K562 (cell line): ENCODE measurements at regions not wholly inside any gene's neighbourhood (a gene's known extent, or its start where the extent isn't known, plus 50 kb on each side); places are given as distances from the start of the nearest gene placed in this dataset.

Experiments used
- ATAC-seq: fragments of 200-7000 bp; cut with Tn5 transposase; 3 replicates; pipeline ENCODE4 v1.9.1; 2020; ENCODE audit warnings: moderate library complexity
- BruUV-seq: library from RNA; stranded (reverse); fragments of 400-500 nt; replicated peaks from 2 replicates; lab custom pipeline; 2021; lab: Mats Ljungman, UMichigan
- CTCF ChIA-PET: fragments of 300-600 bp; formaldehyde crosslinking; extraction: SDS; loops from one replicate; lab custom pipeline; 2021; ENCODE audit warnings: low intra/inter-chr PET ratio; lab: Yijun Ruan, JAX
- POLR2A ChIA-PET: fragments of 300-600, 350-650 bp; sonication (Branson Sonifier 250); formaldehyde crosslinking; extraction: SDS; loops from one replicate; lab custom pipeline; 2021; ENCODE audit warnings: antibody characterized with exemption, inconsistent platforms; lab: Yijun Ruan, JAX
- DNase-seq, 4 experiments: peaks; one replicate each; pipeline versions ENCODE4 v3.0.0 to v3.0.0-alpha.2; 2011 to 2018; ENCODE audit warnings: low spot score in 3 of 4, mixed read lengths in 3 of 4; ENCODE audit errors: extremely low read depth in 1 of 4
- FAIRE-seq: peaks from 2 replicates; lab custom pipeline; 2011; peaks lifted over from hg19 to GRCh38; lab: Jason Lieb, UNC
- H2AFZ ChIP-seq: 2 replicates; pipeline ENCODE4 v1.6.0; 2011; ENCODE audit warnings: low read depth, low read length, control low read depth, inconsistent platforms
- H3K27ac ChIP-seq: fragments of 200-600 bp; 3 replicates; pipeline ENCODE4 v1.8.0; 2011; ENCODE audit warnings: low read depth, mild to moderate bottlenecking, control low read depth, inconsistent platforms, low read length, moderate library complexity, mixed read lengths; ENCODE audit errors: extremely low read depth
- H3K27me3 ChIP-seq, 2 experiments: fragments of 300-600 bp in 1 of 2; 2 replicates in 1 of 2; 3 replicates in 1 of 2; pipeline versions ENCODE4 v1.6.0 to v1.8.0; 2011; ENCODE audit warnings: inconsistent platforms in 2 of 2, low read length in 2 of 2, mild to moderate bottlenecking in 1 of 2, mixed read lengths in 1 of 2, moderate library complexity in 1 of 2; ENCODE audit not compliant: control insufficient read depth in 2 of 2, insufficient read depth in 2 of 2
- H3K36me3 ChIP-seq: fragments of 300-600 bp; 3 replicates; pipeline ENCODE4 v1.8.0; 2011; ENCODE audit warnings: mild to moderate bottlenecking, low read length, inconsistent platforms; ENCODE audit not compliant: control insufficient read depth, insufficient read depth
- H3K4me1 ChIP-seq, 2 experiments: fragments of 200-600 bp in 1 of 2; replicated peaks in 1 of 2; 2 replicates in 1 of 2; 3 replicates in 1 of 2; pipeline versions ENCODE4 v1.5.1 to v1.8.0; 2011; ENCODE audit warnings: inconsistent platforms in 2 of 2, low read length in 2 of 2, mild to moderate bottlenecking in 1 of 2, mixed read lengths in 1 of 2, moderate library complexity in 1 of 2; ENCODE audit not compliant: control insufficient read depth in 2 of 2, insufficient read depth in 2 of 2
- H3K4me2 ChIP-seq: 2 replicates; pipeline ENCODE4 v1.6.1; 2011; ENCODE audit warnings: low read length, control low read depth, inconsistent platforms, mixed read lengths; ENCODE audit not compliant: insufficient read depth
- H3K4me3 ChIP-seq: fragments of 200-600 bp; sonication (generic), shearing (Covaris generic); 2 replicates; pipeline ENCODE4 v1.5.1; 2016; ENCODE audit warnings: control low read depth, inconsistent platforms
- H3K79me2 ChIP-seq: fragments of 200-600 bp; 3 replicates; pipeline ENCODE4 v1.8.0; 2011; ENCODE audit warnings: low read length, inconsistent platforms; ENCODE audit not compliant: control insufficient read depth, insufficient read depth
- H3K9ac ChIP-seq, 2 experiments: 2 replicates each; pipeline versions ENCODE4 v1.6.0 to v1.6.1; 2011; ENCODE audit warnings: low read depth in 2 of 2, low read length in 2 of 2, control low read depth in 1 of 2, inconsistent platforms in 1 of 2, mild to moderate bottlenecking in 1 of 2, mixed read lengths in 1 of 2; ENCODE audit not compliant: insufficient read depth in 1 of 2
- H3K9me1 ChIP-seq: one replicate; pipeline ENCODE4 v1.6.0; 2011; ENCODE audit warnings: inconsistent platforms, mild to moderate bottlenecking, low read length, moderate library complexity; ENCODE audit not compliant: control insufficient read depth, insufficient read depth
- H3K9me3 ChIP-seq: replicated peaks from 2 replicates; pipeline ENCODE4 v1.5.1; 2011; ENCODE audit warnings: low read depth, low read length, inconsistent platforms; ENCODE audit not compliant: control insufficient read depth, insufficient read depth
- H4K20me1 ChIP-seq: replicated peaks from 2 replicates; pipeline ENCODE4 v1.6.1; 2011; ENCODE audit warnings: low read length, inconsistent platforms, mixed read lengths; ENCODE audit not compliant: control insufficient read depth, insufficient read depth
- BCLAF1 ChIP-seq, 2 experiments: fragments of 450-650 bp in 1 of 2; IDR thresholded peaks; 2 replicates each; pipeline ENCODE4 v1.6.1; 2011 to 2017; ENCODE audit warnings: low read depth in 2 of 2, antibody characterized with exemption in 1 of 2, borderline replicate concordance in 1 of 2, low read length in 1 of 2, mild to moderate bottlenecking in 1 of 2, mixed read lengths in 1 of 2; ENCODE audit not compliant: control insufficient read depth in 1 of 2
- CGGBP1 ChIP-seq: fragments of 250-450 bp; sonication (Bioruptor Pico); IDR thresholded peaks from 2 replicates; pipeline ENCODE4 v1.9.0; 2021; ENCODE audit warnings: mild to moderate bottlenecking
- CHD4 ChIP-seq: fragments of 200-600 bp; sonication (generic); IDR thresholded peaks from 3 replicates; pipeline ENCODE4 v1.6.1; 2012; ENCODE audit warnings: low read depth, mild to moderate bottlenecking, mixed read lengths, low read length, inconsistent platforms; ENCODE audit not compliant: insufficient read depth, insufficient replicate concordance, poor library complexity, severe bottlenecking
- DMBX1 ChIP-seq: fragments of 250-450 bp; sonication (Bioruptor Pico); IDR thresholded peaks from 2 replicates; pipeline ENCODE4 v1.8.0; 2022; ENCODE audit warnings: inconsistent platforms, mild to moderate bottlenecking, moderate library complexity, borderline replicate concordance
- EGR1 ChIP-seq: fragments of 450-650 bp; conservative IDR thresholded peaks from 2 replicates; pipeline ENCODE4 v1.6.1; 2017; ENCODE audit warnings: mild to moderate bottlenecking
- GATAD2B ChIP-seq: fragments of 450-650 bp; IDR thresholded peaks from 2 replicates; pipeline ENCODE4 v1.6.1; 2017; ENCODE audit warnings: mild to moderate bottlenecking, borderline replicate concordance
- SIRT6 ChIP-seq: IDR thresholded peaks from one replicate; pipeline ENCODE4 v1.6.1; 2012; ENCODE audit warnings: low read depth, mild to moderate bottlenecking, control low read depth, inconsistent platforms, low read length, moderate library complexity
- SOX6 ChIP-seq: fragments of 450-650 bp; IDR thresholded peaks from 2 replicates; pipeline ENCODE4 v1.6.1; 2014; ENCODE audit warnings: mild to moderate bottlenecking
- SPI1 ChIP-seq: IDR thresholded peaks from 2 replicates; pipeline ENCODE4 v1.6.1; 2011; ENCODE audit warnings: low read depth, low read length, control low read depth, borderline replicate concordance
- ZNF347 ChIP-seq: fragments of 450-650 bp; formaldehyde crosslinking; IDR thresholded peaks from 2 replicates; pipeline ENCODE4 v1.4.0; 2020; ENCODE audit warnings: low read depth, mild to moderate bottlenecking, moderate library complexity
- ZNF407 ChIP-seq: fragments of 450-650 bp; IDR thresholded peaks from 2 replicates; pipeline ENCODE4 v1.6.1; 2016; ENCODE audit warnings: low read depth
- WGBS: fragments of 100-300 bp; shearing (Covaris generic); methylation state at CpG from one replicate; pipeline ENCODE4 v1.1.6; 2016; ENCODE audit warnings: low coverage, mixed read lengths; ENCODE audit not compliant: insufficient coverage; ENCODE audit errors: missing lambda C conversion rate; 5-methylcytosine and 5-hydroxymethylcytosine counted together
- in situ Hi-C: fragments of 300-500 bp; cut with MboI; formaldehyde crosslinking; loops from 4 replicates; pipeline ENCODE4 v1.15.0; 2018; ENCODE audit warnings: inconsistent platforms, mixed read lengths
- intact Hi-C: fragments of 100-400 bp; cut with micrococcal nuclease; formaldehyde crosslinking; loops from 2 replicates; pipeline ENCODE4 v1.14.2; 2022

GRCh38 chr9:90998573-90998972 is 197.0 kb downstream of the SYK start:
- 4% methylated on average over 7 of the region's 7 CpGs for WGBS
- Histone ChIP-seq H2AFZ (peak overlapping the region; percentile 72), H3K9me1 (no peaks in the 10 kb centered on the region), H3K4me1 (peaks cover 0 to 2% of the 10 kb centered on the region in 2 experiments; a peak in 3 of 5 replicates), H3K79me2 (no peaks in the 10 kb centered on the region), H3K27ac (no peak overlapping the region), H3K36me3 (no peaks in the 10 kb centered on the region), H3K9me3 (no peaks in the 10 kb centered on the region), H3K27me3 (no peaks in the 10 kb centered on the region), H4K20me1 (no peaks in the 10 kb centered on the region), H3K4me2 (peak overlapping the region; percentile 37; the same call in 1 of the 2 replicates), H3K9ac (no peak overlapping the region; a peak in 1 of 4 replicates), H3K4me3 (no peak overlapping the region)
- in situ Hi-C loops (no loop called here), intact Hi-C loops (no loop called here)
- ChIA-PET CTCF (no interaction called here), POLR2A (no interaction called here)
- peak in 1 of 4 experiments; percentile 14 for DNase-seq
- peak; percentile 51; the same call in 1 of the 3 replicates for ATAC-seq
- BruUV-seq, result no TSS peak
- no peak for FAIRE-seq
- TF ChIP-seq ZNF347 (CRISPR knock-in tag) (no peak), ZNF407 (no peak), CGGBP1 (no peak), SOX6 (no peak), BCLAF1 (IDR thresholded peaks at IDR 0.05; ENCODE audit: borderline replicate concordance in 1 of 2, control insufficient read depth in 1 of 2, low read depth in 2 of 2, low read length in 1 of 2) (no peak), CHD4 (no peak), DMBX1 (CRISPR knock-in tag) (no peak), EGR1 (peak; percentile 19; the same call in 1 of the 2 replicates), SIRT6 (no peak), SPI1 (peak; percentile 10; the same call in 1 of the 2 replicates), GATAD2B (no peak)
